ENCODE measurements at regions not wholly inside any gene's neighbourhood (a gene's known extent, or its start where the extent isn't known, plus 50 kb on each side); places are given as distances from the start of the nearest gene placed in this dataset.

DNA sequence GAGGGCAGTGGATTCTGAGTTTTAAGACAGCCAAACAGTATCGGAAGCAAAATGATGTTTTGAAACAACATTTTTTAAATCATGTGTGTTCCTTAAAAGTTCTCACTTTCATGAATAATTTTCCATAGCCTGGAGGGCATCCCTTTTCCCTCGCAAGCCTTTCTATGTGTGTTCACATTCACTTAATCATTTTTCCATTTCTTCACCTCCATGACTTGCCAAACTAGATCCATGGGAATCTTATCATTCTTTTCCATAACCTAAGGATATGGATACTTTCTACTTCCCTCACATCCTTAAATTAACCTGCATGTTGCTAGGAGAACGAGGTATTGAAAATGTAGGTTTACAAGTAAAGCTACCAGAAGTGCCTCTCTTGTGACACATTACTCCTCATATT lies 94.2 kb upstream of the NPVF start:
- TF ChIP-seq, protein P1, sequence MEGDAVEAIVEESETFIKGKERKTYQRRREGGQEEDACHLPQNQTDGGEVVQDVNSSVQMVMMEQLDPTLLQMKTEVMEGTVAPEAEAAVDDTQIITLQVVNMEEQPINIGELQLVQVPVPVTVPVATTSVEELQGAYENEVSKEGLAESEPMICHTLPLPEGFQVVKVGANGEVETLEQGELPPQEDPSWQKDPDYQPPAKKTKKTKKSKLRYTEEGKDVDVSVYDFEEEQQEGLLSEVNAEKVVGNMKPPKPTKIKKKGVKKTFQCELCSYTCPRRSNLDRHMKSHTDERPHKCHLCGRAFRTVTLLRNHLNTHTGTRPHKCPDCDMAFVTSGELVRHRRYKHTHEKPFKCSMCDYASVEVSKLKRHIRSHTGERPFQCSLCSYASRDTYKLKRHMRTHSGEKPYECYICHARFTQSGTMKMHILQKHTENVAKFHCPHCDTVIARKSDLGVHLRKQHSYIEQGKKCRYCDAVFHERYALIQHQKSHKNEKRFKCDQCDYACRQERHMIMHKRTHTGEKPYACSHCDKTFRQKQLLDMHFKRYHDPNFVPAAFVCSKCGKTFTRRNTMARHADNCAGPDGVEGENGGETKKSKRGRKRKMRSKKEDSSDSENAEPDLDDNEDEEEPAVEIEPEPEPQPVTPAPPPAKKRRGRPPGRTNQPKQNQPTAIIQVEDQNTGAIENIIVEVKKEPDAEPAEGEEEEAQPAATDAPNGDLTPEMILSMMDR (IDR thresholded peaks at IDR 0.05; ENCODE audit: low read depth, low read length) = no peak
- no peak for TF ChIP-seq EZH2phosphoT487 (IDR thresholded peaks at IDR 0.05; ENCODE audit: low read depth)
- Histone ChIP-seq H3K4me2 (ENCODE audit: low read length) (no peak overlapping the region), H3K36me3 (replicated peaks; ENCODE audit: low read depth, low read length) (no peaks in the 10 kb centered on the region), H3K27me3 (ENCODE audit: low read depth, low read length) (peaks cover 7% of the 10 kb centered on the region; the same call in 1 of the 2 replicates), H4K20me1 (ENCODE audit: insufficient read depth, low read length) (no peaks in the 10 kb centered on the region), H3K9me3 (ENCODE audit: insufficient read depth, low read length) (no peaks in the 10 kb centered on the region), H3K4me1 (ENCODE audit: low read length) (peaks cover 18% of the 10 kb centered on the region), H3K79me2 (ENCODE audit: low read length) (no peaks in the 10 kb centered on the region), H3K27ac (ENCODE audit: low read length) (no peak overlapping the region), H3K9ac (ENCODE audit: low read length) (no peak overlapping the region), H2AFZ (ENCODE audit: low read depth, low read length) (no peak overlapping the region), H3K4me3 (ENCODE audit: low read length) (no peak overlapping the region)

- H3K9me3 ChIP-seq (ENCODE audit: insufficient read depth, low read length) = no peaks in the 10 kb centered on the region
- H3K27me3 ChIP-seq (ENCODE audit: low read depth, low read length) = peaks cover 7% of the 10 kb centered on the region; the same call in 1 of the 2 replicates
- H3K79me2 ChIP-seq (ENCODE audit: low read length) = no peaks in the 10 kb centered on the region
- H3K27ac ChIP-seq (ENCODE audit: low read length) = no peak overlapping the region
- no peak overlapping the region for H3K4me2 ChIP-seq (ENCODE audit: low read length)
- no peaks in the 10 kb centered on the region for H3K4me1 ChIP-seq (ENCODE audit: low read length)
- H3K9ac ChIP-seq (ENCODE audit: low read length) = no peak overlapping the region
- no peaks in the 10 kb centered on the region for H4K20me1 ChIP-seq (ENCODE audit: insufficient read depth, low read length)
- no peak overlapping the region for H3K4me3 ChIP-seq (ENCODE audit: low read length)
- no peaks in the 10 kb centered on the region for H3K36me3 ChIP-seq (replicated peaks; ENCODE audit: low read depth, low read length)
- no peak for TF ChIP-seq EZH2phosphoT487 (IDR thresholded peaks at IDR 0.05; ENCODE audit: low read depth)
- TF ChIP-seq, protein P1 (IDR thresholded peaks at IDR 0.05; ENCODE audit: low read depth, low read length) = no peak
- H2AFZ ChIP-seq (ENCODE audit: low read depth, low read length) = no peak overlapping the region
Observed at GRCh38 chr7:25325186-25325757, 97.0 kb upstream of the NPVF start.

- H3K4me2 ChIP-seq (ENCODE audit: low read length) = no peak overlapping the region
- H3K79me2 ChIP-seq (ENCODE audit: low read length) = no peaks in the 10 kb centered on the region
- H3K9me3 ChIP-seq (ENCODE audit: insufficient read depth, low read length) = no peaks in the 10 kb centered on the region
- H3K4me1 ChIP-seq (ENCODE audit: low read length) = no peaks in the 10 kb centered on the region
- TF ChIP-seq, protein P1 (IDR thresholded peaks at IDR 0.05; ENCODE audit: low read depth, low read length) = no peak
- TF ChIP-seq EZH2phosphoT487 (IDR thresholded peaks at IDR 0.05; ENCODE audit: low read depth) = no peak
- H3K27me3 ChIP-seq (ENCODE audit: low read depth, low read length) = peaks cover 6% of the 10 kb centered on the region; the same call in 1 of the 2 replicates
- no peak overlapping the region for H3K27ac ChIP-seq (ENCODE audit: low read length)
- H2AFZ ChIP-seq (ENCODE audit: low read depth, low read length) = no peak overlapping the region
- H3K36me3 ChIP-seq (replicated peaks; ENCODE audit: low read depth, low read length) = no peaks in the 10 kb centered on the region
- H4K20me1 ChIP-seq (ENCODE audit: insufficient read depth, low read length) = no peaks in the 10 kb centered on the region
- H3K4me3 ChIP-seq (ENCODE audit: low read length) = no peak overlapping the region
- H3K9ac ChIP-seq (ENCODE audit: low read length) = no peak overlapping the region
Observed at GRCh38 chr7:25326501-25327156, 98.3 kb upstream of the NPVF start.

- Histone ChIP-seq H3K4me1 (ENCODE audit: low read length) (no peaks in the 10 kb centered on the region), H4K20me1 (ENCODE audit: insufficient read depth, low read length) (no peaks in the 10 kb centered on the region), H3K27me3 (ENCODE audit: low read depth, low read length) (no peaks in the 10 kb centered on the region), H3K9me3 (ENCODE audit: insufficient read depth, low read length) (no peaks in the 10 kb centered on the region), H2AFZ (ENCODE audit: low read depth, low read length) (no peak overlapping the region), H3K4me2 (ENCODE audit: low read length) (no peak overlapping the region), H3K4me3 (ENCODE audit: low read length) (no peak overlapping the region), H3K9ac (ENCODE audit: low read length) (no peak overlapping the region), H3K79me2 (ENCODE audit: low read length) (no peaks in the 10 kb centered on the region), H3K27ac (ENCODE audit: low read length) (no peak overlapping the region), H3K36me3 (replicated peaks; ENCODE audit: low read depth, low read length) (no peaks in the 10 kb centered on the region)
- TF ChIP-seq, protein P1 (IDR thresholded peaks at IDR 0.05; ENCODE audit: low read depth, low read length) = no peak
- TF ChIP-seq EZH2phosphoT487 (IDR thresholded peaks at IDR 0.05; ENCODE audit: low read depth) = no peak
Observed at GRCh38 chr7:25329815-25330214, 101.5 kb upstream of the NPVF start.

Data from OCI-LY3 (cell line).